Left ventricle myocardium inferior (tissue), 1 donor: ENCODE measurements at regions not wholly inside any gene's neighbourhood (a gene's known extent, or its start where the extent isn't known, plus 50 kb on each side); places are given as distances from the start of the nearest gene placed in this dataset.
"Not testable (repeated sequence)": the region's sequence is repeated elsewhere in the genome, so short reads cannot be mapped to it uniquely, and the experiment has no call there.

Experiments
- DNase-seq: peaks from one replicate; pipeline ENCODE4 v3.0.0-alpha.2; 2020
- H3K27ac ChIP-seq: fragments of 200-600 bp; replicated peaks from 2 replicates; pipeline ENCODE4 v1.8.0; 2021
- H3K27me3 ChIP-seq: fragments of 200-600 bp; 2 replicates; pipeline ENCODE4 v1.8.0; 2021; ENCODE audit warnings: low read depth
- H3K36me3 ChIP-seq: fragments of 200-600 bp; 2 replicates; pipeline ENCODE4 v1.8.0; 2021
- H3K4me1 ChIP-seq: fragments of 200-600 bp; 2 replicates; pipeline ENCODE4 v1.8.0; 2021
- H3K4me3 ChIP-seq: fragments of 200-600 bp; 2 replicates; pipeline ENCODE4 v1.8.0; 2021; ENCODE audit warnings: mild to moderate bottlenecking, moderate library complexity
- H3K9me3 ChIP-seq: fragments of 200-600 bp; replicated peaks from 2 replicates; pipeline ENCODE4 v1.8.0; 2021
- intact Hi-C: fragments of 100-400 bp; cut with micrococcal nuclease; formaldehyde crosslinking; loops from one replicate; pipeline ENCODE4 v1.11.0; 2022
- TF ChIP-seq, protein P1 (sequence below): fragments of 200-600 bp; IDR thresholded peaks from 2 replicates; pipeline ENCODE4 v1.8.0; 2021; ENCODE audit warnings: antibody characterized with exemption, mild to moderate bottlenecking, borderline replicate concordance
- donor health status: DM: no; HTN: yes; CAD: no; lungs with severe emphysema.

DNA sequence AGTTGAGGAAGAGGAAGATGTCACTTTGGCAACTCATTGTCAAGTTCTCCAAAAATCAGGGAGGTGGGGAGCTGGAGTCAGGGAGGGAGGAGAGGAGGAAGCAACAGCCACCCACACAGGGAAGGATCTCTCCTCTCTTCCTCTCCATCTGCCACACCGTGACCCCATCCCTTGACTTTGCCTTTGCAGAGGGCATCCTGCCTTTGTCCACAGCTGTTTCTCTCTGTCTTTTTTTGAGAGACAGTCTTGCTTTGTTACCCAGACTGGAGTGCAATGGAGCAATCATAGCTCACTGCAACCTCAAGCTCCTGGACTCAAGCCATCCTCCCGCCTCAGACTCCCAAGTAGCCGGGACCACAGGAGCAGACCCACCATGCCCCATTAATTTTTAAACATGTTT, 276.0 kb downstream of the SHOX start:
- Histone ChIP-seq H3K4me3 (no peak overlapping the region), H3K27ac (no peak overlapping the region), H3K36me3 (no peaks in the 10 kb centered on the region), H3K9me3 (peaks cover 19% of the 10 kb centered on the region), H3K27me3 (no peaks in the 10 kb centered on the region), H3K4me1 (no peaks in the 10 kb centered on the region)
- intact Hi-C loops = no loop called here
- TF ChIP-seq, protein P1, sequence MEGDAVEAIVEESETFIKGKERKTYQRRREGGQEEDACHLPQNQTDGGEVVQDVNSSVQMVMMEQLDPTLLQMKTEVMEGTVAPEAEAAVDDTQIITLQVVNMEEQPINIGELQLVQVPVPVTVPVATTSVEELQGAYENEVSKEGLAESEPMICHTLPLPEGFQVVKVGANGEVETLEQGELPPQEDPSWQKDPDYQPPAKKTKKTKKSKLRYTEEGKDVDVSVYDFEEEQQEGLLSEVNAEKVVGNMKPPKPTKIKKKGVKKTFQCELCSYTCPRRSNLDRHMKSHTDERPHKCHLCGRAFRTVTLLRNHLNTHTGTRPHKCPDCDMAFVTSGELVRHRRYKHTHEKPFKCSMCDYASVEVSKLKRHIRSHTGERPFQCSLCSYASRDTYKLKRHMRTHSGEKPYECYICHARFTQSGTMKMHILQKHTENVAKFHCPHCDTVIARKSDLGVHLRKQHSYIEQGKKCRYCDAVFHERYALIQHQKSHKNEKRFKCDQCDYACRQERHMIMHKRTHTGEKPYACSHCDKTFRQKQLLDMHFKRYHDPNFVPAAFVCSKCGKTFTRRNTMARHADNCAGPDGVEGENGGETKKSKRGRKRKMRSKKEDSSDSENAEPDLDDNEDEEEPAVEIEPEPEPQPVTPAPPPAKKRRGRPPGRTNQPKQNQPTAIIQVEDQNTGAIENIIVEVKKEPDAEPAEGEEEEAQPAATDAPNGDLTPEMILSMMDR = no peak
- no peak for DNase-seq

DNA sequence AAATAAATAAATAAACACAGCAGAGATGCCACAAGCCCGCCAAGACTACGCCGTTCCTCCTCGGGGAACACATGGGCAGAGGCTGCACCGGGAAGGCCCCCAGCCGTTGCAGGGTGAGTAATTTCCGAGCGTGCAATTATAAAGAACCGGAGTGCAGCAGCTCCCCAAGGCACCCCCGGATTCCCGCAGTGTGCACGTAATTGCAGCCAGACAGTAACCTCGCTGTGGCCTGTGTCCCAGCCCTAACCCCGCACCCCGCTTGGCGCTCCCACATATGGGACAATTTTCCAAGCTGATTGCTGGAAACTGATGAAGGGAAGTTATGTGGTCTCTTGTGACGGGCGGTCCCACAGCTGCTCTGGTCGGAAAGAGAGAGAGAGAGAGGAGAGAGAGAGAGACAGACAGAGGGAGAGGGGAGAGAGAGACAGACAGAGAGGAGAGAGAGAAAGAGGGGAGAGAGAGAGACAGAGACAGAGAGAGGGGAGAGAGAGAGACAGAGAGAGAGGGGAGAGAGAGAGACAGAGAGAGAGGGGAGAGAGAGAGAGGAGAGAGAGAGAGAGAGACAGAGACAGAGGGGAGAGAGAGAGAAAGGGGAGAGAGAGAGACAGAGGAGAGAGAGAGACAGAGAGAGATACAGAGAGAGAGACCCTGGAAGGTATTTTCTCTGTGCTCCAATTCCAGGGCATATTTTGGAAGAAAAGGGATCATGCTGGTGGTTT, 275.4 kb downstream of the SHOX start:
- no peaks in the 10 kb centered on the region for H3K4me1 ChIP-seq
- H3K27ac ChIP-seq = no peak overlapping the region
- intact Hi-C loops = no loop called here
- peaks cover 21% of the 10 kb centered on the region for H3K9me3 ChIP-seq
- no peak overlapping the region for H3K4me3 ChIP-seq
- no peaks in the 10 kb centered on the region for H3K27me3 ChIP-seq
- no peak for DNase-seq
- no peaks in the 10 kb centered on the region for H3K36me3 ChIP-seq
- TF ChIP-seq, protein P1 = no peak

DNA sequence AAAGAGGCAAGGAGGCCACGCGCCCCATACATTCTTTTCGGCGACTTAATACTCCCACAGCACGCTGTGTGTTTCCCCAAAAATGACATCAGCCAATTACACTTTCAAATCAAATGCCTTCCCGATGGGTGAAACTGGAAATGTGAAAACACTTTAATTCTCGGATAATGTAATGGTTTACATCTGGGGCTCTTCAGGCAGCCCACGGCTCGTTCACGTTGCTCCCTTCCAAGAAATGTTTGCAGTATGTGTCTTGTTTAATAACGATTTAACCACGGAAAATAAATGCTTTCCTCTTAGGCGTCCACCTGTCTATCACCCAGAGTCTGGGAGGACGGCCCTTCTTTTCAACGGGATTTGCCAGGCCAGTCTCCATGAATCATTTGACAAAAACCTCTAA, 272.5 kb downstream of the SHOX start:
- Histone ChIP-seq H3K4me3 (no peak overlapping the region), H3K27me3 (no peaks in the 10 kb centered on the region), H3K4me1 (no peaks in the 10 kb centered on the region), H3K9me3 (peaks cover 22% of the 10 kb centered on the region), H3K36me3 (no peaks in the 10 kb centered on the region), H3K27ac (no peak overlapping the region)
- DNase-seq = no peak
- intact Hi-C loops = no loop called here
- TF ChIP-seq, protein P1 = no peak

DNA sequence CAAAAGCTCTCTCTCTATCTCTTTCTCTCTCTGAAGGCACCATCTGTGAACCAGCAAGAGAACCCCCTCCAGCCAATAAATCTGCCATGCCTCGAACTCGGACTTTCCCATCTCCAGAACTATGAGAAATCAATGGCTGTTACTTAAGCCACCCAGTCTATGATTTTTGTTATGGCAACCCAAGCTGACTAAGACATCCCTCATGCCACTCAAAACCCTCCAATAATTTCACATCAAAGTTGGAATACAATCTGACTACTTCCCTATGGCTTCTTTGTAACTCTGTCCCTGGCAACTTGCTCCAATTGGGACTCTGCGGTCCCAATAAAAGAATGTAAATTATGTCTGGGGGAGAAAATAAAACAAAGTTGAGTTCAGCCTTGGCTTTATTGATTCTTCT, 265.7 kb downstream of the SHOX start:
- no peaks in the 10 kb centered on the region for H3K36me3 ChIP-seq
- no peak overlapping the region for H3K4me3 ChIP-seq
- peaks cover 59% of the 10 kb centered on the region for H3K9me3 ChIP-seq
- H3K27me3 ChIP-seq = no peaks in the 10 kb centered on the region
- no peak overlapping the region for H3K27ac ChIP-seq
- TF ChIP-seq, protein P1 = no peak
- intact Hi-C loops = no loop called here
- no peak for DNase-seq
- H3K4me1 ChIP-seq = no peaks in the 10 kb centered on the region

DNA sequence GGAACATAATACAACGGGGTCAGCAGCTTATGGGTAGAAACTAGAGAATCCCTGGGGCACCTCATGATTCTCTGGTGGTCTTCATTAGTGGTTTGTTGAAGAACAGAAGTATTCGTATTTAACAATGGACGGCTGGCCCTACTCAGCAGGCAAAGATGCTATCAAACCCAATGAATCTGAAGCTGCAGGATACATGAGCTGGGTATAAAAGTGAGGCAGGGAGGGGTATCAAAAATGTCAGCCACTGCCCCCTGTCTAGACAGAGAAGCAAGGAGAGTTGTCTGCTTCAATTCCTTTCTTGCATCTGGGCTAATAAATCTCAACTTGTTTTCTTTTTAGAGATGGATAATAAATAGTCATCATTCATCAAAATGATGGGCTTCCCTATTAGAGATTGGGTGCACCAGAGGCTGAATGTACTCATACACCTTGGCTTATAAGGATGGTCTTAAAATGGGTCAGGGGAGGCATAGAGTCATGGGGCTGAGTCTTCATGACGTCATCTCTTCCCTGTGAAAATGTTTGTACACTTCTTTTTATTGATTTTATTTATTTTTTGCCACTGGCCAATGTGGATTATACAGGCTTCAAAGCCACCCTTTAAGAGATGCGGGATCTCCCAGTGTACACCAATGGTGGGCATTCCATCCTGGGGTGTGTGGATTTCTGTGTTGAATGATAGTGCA, 259.5 kb downstream of the SHOX start:
- Histone ChIP-seq H3K27ac (no peak overlapping the region), H3K36me3 (no peaks in the 10 kb centered on the region), H3K9me3 (peaks cover 67% of the 10 kb centered on the region), H3K4me3 (no peak overlapping the region), H3K4me1 (no peaks in the 10 kb centered on the region), H3K27me3 (no peaks in the 10 kb centered on the region)
- intact Hi-C loops = no loop called here
- no peak for DNase-seq
- TF ChIP-seq, protein P1 = no peak

DNA sequence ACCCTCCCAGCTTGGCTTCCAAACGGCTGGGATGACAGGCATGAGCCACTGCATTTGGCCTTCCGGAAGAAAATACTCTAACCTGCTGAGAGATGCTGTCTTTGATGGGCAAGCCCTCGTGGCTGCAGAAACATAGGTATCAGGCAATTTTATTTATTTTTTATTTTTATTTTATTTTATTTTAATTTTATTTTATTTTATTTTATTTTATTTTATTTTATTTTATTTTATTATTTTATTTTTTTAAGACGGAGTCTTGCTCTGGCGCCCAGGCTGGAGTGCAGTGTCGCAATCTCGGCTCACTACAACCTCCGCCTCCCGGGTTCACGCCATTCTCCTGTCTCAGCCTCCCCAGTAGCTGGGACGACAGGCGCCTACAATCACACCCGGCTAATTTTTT, 257.1 kb downstream of the SHOX start:
- H3K27me3 ChIP-seq, H3K4me3 ChIP-seq, H3K4me1 ChIP-seq, H3K27ac ChIP-seq, H3K36me3 ChIP-seq, intact Hi-C loops, DNase-seq: not testable (repeated sequence)
- peaks cover 54% of the 10 kb centered on the region for H3K9me3 ChIP-seq
